Stimulated activated CD4-positive, alpha-beta T cell treated with anti-CD3 and anti-CD28 coated beads, Interleukin-15, amount 100 ng/mL, for 48 hours (primary cell): ENCODE measurements at regions not wholly inside any gene's neighbourhood (a gene's known extent, or its start where the extent isn't known, plus 50 kb on each side); places are given as distances from the start of the nearest gene placed in this dataset.

ENCODE experiments used
- DNase-seq, 2 donors: peaks; one replicate each; pipeline ENCODE4 v3.0.0-alpha.2; 2020; ENCODE audit warnings: low read depth in 2 of 2

- no peak for DNase-seq
These were observed 706.3 kb downstream of the ADGRL2 start for GRCh38 chr1:82507011-82507410.

- no peak for DNase-seq
These were observed 703.1 kb downstream of the ADGRL2 start for GRCh38 chr1:82503822-82504221.

GRCh38 chr1:82499022-82499421 lies 698.3 kb downstream of the ADGRL2 start:
- no peak for DNase-seq

GRCh38 chr1:82494117-82494516 lies 693.4 kb downstream of the ADGRL2 start:
- DNase-seq, result no peak

GRCh38 chr1:82492159-82492558 lies 691.4 kb downstream of the ADGRL2 start:
- DNase-seq, result no peak

GRCh38 chr1:82491301-82492048 lies 690.7 kb downstream of the ADGRL2 start:
- DNase-seq, result no peak

- DNase-seq, result no peak
These were observed 687.0 kb downstream of the ADGRL2 start for GRCh38 chr1:82487778-82488177.

GRCh38 chr1:82486969-82487368 lies 686.2 kb downstream of the ADGRL2 start:
- no peak for DNase-seq

GRCh38 chr1:82486468-82486867 lies 685.7 kb downstream of the ADGRL2 start:
- DNase-seq, result no peak

- DNase-seq, result no peak
These were observed 685.0 kb downstream of the ADGRL2 start for GRCh38 chr1:82485591-82486369.

GRCh38 chr1:82483146-82483545 lies 682.4 kb downstream of the ADGRL2 start:
- no peak for DNase-seq

GRCh38 chr1:82478916-82479315 lies 678.2 kb downstream of the ADGRL2 start:
- no peak for DNase-seq

GRCh38 chr1:82472489-82473131 lies 671.9 kb downstream of the ADGRL2 start:
- DNase-seq, result no peak

- DNase-seq, result no peak
These were observed 666.2 kb downstream of the ADGRL2 start for GRCh38 chr1:82466891-82467290.

GRCh38 chr1:82466416-82466815 lies 665.7 kb downstream of the ADGRL2 start:
- no peak for DNase-seq

GRCh38 chr1:82465024-82465423 lies 664.3 kb downstream of the ADGRL2 start:
- DNase-seq, result no peak

- no peak for DNase-seq
These were observed 663.7 kb downstream of the ADGRL2 start for GRCh38 chr1:82464362-82465001.

GRCh38 chr1:82463951-82464350 lies 663.2 kb downstream of the ADGRL2 start:
- no peak for DNase-seq

- DNase-seq, result no peak
These were observed 661.6 kb downstream of the ADGRL2 start for GRCh38 chr1:82462366-82462765.

- DNase-seq, result no peak
These were observed 654.6 kb downstream of the ADGRL2 start for GRCh38 chr1:82455342-82455741.

- DNase-seq, result no peak
These were observed 653.7 kb downstream of the ADGRL2 start for GRCh38 chr1:82454431-82454830.

GRCh38 chr1:82453511-82454185 lies 652.9 kb downstream of the ADGRL2 start:
- no peak for DNase-seq
